IMR-90 (cell line): ENCODE measurements at regions not wholly inside any gene's neighbourhood (a gene's known extent, or its start where the extent isn't known, plus 50 kb on each side); places are given as distances from the start of the nearest gene placed in this dataset.

Experiments used
- ATAC-seq: fragments of 200-7000 bp; cut with Tn5 transposase; 2 replicates; pipeline ENCODE4 v1.9.1; 2020; ENCODE audit warnings: low read depth, mild to moderate bottlenecking, moderate library complexity
- BruUV-seq: library from RNA; stranded (reverse); fragments of 400-500 nt; replicated peaks from 2 replicates; lab custom pipeline; 2021; lab: Mats Ljungman, UMichigan
- CTCF ChIA-PET: fragments of 300-600 bp; formaldehyde crosslinking; extraction: SDS; loops from one replicate; lab custom pipeline; 2021; ENCODE audit warnings: antibody characterized with exemption; lab: Yijun Ruan, JAX
- POLR2A ChIA-PET: fragments of 300-600 bp; sonication (Branson Sonifier 250); formaldehyde crosslinking; loops from one replicate; lab custom pipeline; 2022; ENCODE audit warnings: antibody characterized with exemption; ENCODE audit not compliant: unreplicated experiment; lab: Charles Lee
- DNase-seq: peaks from one replicate; pipeline ENCODE4 v3.0.0; 2013
- H2AFZ ChIP-seq: replicated peaks from 2 replicates; pipeline ENCODE3; 2013; ENCODE audit warnings: low read length, mild to moderate bottlenecking; ENCODE audit not compliant: poor library complexity
- H2AK5ac ChIP-seq: 2 replicates; pipeline ENCODE4 v1.6.1; 2013; ENCODE audit warnings: low read depth, low read length, inconsistent platforms
- H2AK9ac ChIP-seq: replicated peaks from 2 replicates; pipeline ENCODE3; 2013; ENCODE audit warnings: mild to moderate bottlenecking, low read depth, low read length, moderate library complexity; ENCODE audit not compliant: poor library complexity
- H2BK120ac ChIP-seq: 2 replicates; pipeline ENCODE4 v1.6.1; 2013; ENCODE audit warnings: low read depth, low read length, inconsistent platforms
- H2BK15ac ChIP-seq: 3 replicates; pipeline ENCODE4 v1.6.1; 2013; ENCODE audit warnings: low read depth, low read length, inconsistent platforms
- H2BK20ac ChIP-seq: 2 replicates; pipeline ENCODE4 v1.6.1; 2013; ENCODE audit warnings: low read depth, mild to moderate bottlenecking, inconsistent platforms, low read length, moderate library complexity
- H2BK5ac ChIP-seq: 2 replicates; pipeline ENCODE4 v1.6.1; 2013; ENCODE audit warnings: mild to moderate bottlenecking, low read depth, low read length, inconsistent platforms; ENCODE audit not compliant: poor library complexity, severe bottlenecking
- H3K14ac ChIP-seq: replicated peaks from 2 replicates; pipeline ENCODE4 v1.6.1; 2013; ENCODE audit warnings: low read depth, low read length, inconsistent platforms
- H3K18ac ChIP-seq: 2 replicates; pipeline ENCODE4 v1.6.1; 2013; ENCODE audit warnings: low read depth, low read length, control low read depth
- H3K23ac ChIP-seq: 2 replicates; pipeline ENCODE4 v1.6.1; 2013; ENCODE audit warnings: low read depth, low read length, inconsistent platforms
- H3K27ac ChIP-seq: 2 replicates; pipeline ENCODE4 v1.5.1; 2013; ENCODE audit warnings: mild to moderate bottlenecking, control low read depth, low read length; ENCODE audit not compliant: insufficient read depth
- H3K27me3 ChIP-seq: 2 replicates; pipeline ENCODE4 v1.6.1; 2013; ENCODE audit warnings: low read length; ENCODE audit not compliant: control insufficient read depth, insufficient read depth
- H3K36me3 ChIP-seq: 2 replicates; pipeline ENCODE4 v1.6.1; 2013; ENCODE audit warnings: low read length, mixed read lengths; ENCODE audit not compliant: control insufficient read depth, insufficient read depth
- H3K4ac ChIP-seq: 2 replicates; pipeline ENCODE4 v1.6.1; 2013; ENCODE audit warnings: low read depth, low read length, inconsistent platforms
- H3K4me1 ChIP-seq: 2 replicates; pipeline ENCODE4 v1.6.1; 2013; ENCODE audit warnings: low read length, mixed read lengths; ENCODE audit not compliant: control insufficient read depth, insufficient read depth
- H3K4me2 ChIP-seq: 2 replicates; pipeline ENCODE4 v1.6.1; 2013; ENCODE audit warnings: low read depth, mild to moderate bottlenecking, control low read depth, low read length, moderate library complexity
- H3K4me3 ChIP-seq: 2 replicates; pipeline ENCODE4 v1.5.1; 2013; ENCODE audit warnings: low read depth, mild to moderate bottlenecking, control low read depth, low read length, moderate library complexity; ENCODE audit not compliant: insufficient read depth
- H3K56ac ChIP-seq: 2 replicates; pipeline ENCODE4 v1.6.1; 2013; ENCODE audit warnings: low read length, inconsistent platforms; ENCODE audit not compliant: insufficient read depth; ENCODE audit errors: extremely low read depth
- H3K79me1 ChIP-seq, 2 experiments: 2 replicates each; pipeline ENCODE4 v1.6.1; 2013; ENCODE audit warnings: low read length in 2 of 2, inconsistent platforms in 1 of 2, low read depth in 1 of 2
- H3K9ac ChIP-seq: 2 replicates; pipeline ENCODE4 v1.6.1; 2013; ENCODE audit warnings: low read depth, low read length, control low read depth
- H3K9me1 ChIP-seq: 2 replicates; pipeline ENCODE4 v1.6.1; 2013; ENCODE audit warnings: low read length, inconsistent platforms; ENCODE audit not compliant: insufficient read depth
- H3K9me3 ChIP-seq: 2 replicates; pipeline ENCODE4 v1.6.1; 2013; ENCODE audit warnings: low read length; ENCODE audit not compliant: control insufficient read depth, insufficient read depth
- H4K20me1 ChIP-seq: 2 replicates; pipeline ENCODE4 v1.6.1; 2013; ENCODE audit warnings: low read length, inconsistent platforms; ENCODE audit not compliant: insufficient read depth
- H4K5ac ChIP-seq: 2 replicates; pipeline ENCODE4 v1.6.1; 2013; ENCODE audit warnings: mild to moderate bottlenecking, low read depth, low read length, control low read depth
- H4K8ac ChIP-seq, 2 experiments: 2 replicates each; pipeline ENCODE4 v1.6.1; 2013; ENCODE audit warnings: low read depth in 2 of 2, low read length in 2 of 2, control low read depth in 1 of 2, inconsistent platforms in 1 of 2
- H4K91ac ChIP-seq: 2 replicates; pipeline ENCODE4 v1.6.1; 2013; ENCODE audit warnings: low read depth, low read length, inconsistent platforms; ENCODE audit not compliant: insufficient read depth
- NFE2L2 ChIP-seq: fragments of 150-350 bp; IDR thresholded peaks from 2 replicates; pipeline ENCODE4 v1.6.1; 2016; ENCODE audit warnings: low read depth, mild to moderate bottlenecking, low read length
- WGBS, 2 experiments: methylation state at CpG; one replicate each; pipeline versions ENCODE4 v1.1.5 to v1.1.7; 2013; ENCODE audit warnings: missing lambda C conversion rate in 2 of 2; ENCODE audit not compliant: insufficient read length in 1 of 2; ENCODE audit errors: extremely low coverage in 2 of 2; 5-methylcytosine and 5-hydroxymethylcytosine counted together
- dilution Hi-C: fragments of 300-500 bp; cut with HindIII; formaldehyde crosslinking; loops from one replicate; pipeline ENCODE4 v1.14.3; 2018; ENCODE audit warnings: low sequenced_read_pairs; ENCODE audit not compliant: unreplicated experiment
- in situ Hi-C: fragments of 300-500 bp; cut with MboI; formaldehyde crosslinking; loops from 3 replicates; pipeline ENCODE4 v1.14.3; 2019; ENCODE audit warnings: low sequenced_read_pairs, inconsistent platforms, mixed read lengths
- intact Hi-C: fragments of 100-400 bp; cut with micrococcal nuclease; formaldehyde crosslinking; loops from 2 replicates; pipeline ENCODE4 v1.10.0; 2022
- TF ChIP-seq, protein P1 (sequence below): conservative IDR thresholded peaks from 2 replicates; pipeline ENCODE4 v1.5.1; 2012; ENCODE audit warnings: mild to moderate bottlenecking, low read depth, low read length, improper control_type of control experiment

DNA sequence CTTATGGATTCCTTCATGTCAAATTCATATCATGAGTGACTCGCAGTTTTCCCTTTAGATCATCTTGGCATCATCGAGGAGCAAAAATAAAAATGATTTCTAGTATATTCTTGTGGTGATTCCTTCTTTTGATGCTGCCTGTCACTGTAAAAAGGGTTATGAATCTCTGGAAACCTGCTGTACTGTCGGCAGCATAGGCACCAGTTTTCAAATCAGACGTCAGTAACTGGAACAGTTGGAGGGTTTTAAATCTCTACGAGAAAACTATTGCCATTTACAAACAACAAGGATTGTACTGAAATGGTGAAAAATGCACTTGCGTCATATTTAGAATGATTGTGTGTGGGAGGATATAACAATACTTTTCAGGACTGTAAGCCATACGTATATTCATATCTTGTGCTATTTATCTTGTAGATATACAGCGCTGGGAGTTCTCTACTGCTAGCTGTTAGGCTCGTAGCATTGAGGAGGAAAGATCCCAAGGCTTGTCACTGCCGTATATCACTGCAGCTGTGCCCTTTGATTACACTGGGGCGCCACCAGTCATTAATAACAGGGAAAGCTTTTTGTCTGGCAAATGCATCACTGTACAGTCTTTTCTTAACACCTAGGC is 320.7 kb downstream of the MTX2 start:
- CTCF ChIA-PET, result no interaction called here
- ATAC-seq (no peak), DNase-seq (peak; percentile 35)
- dilution Hi-C loops (no loop called here), in situ Hi-C loops (no loop called here), intact Hi-C loops (no loop called here)
- POLR2A ChIA-PET, result no interaction called here
- Histone ChIP-seq H2AK5ac (no peak overlapping the region), H3K4me3 (no peak overlapping the region), H2BK5ac (no peak overlapping the region), H3K36me3 (no peaks in the 10 kb centered on the region), H2BK120ac (no peak overlapping the region), H3K4me2 (no peak overlapping the region), H2BK15ac (no peak overlapping the region), H3K4ac (no peak overlapping the region), H3K4me1 (no peaks in the 10 kb centered on the region), H3K23ac (no peak overlapping the region), H3K79me1 (no peaks in the 10 kb centered on the region), H3K18ac (no peak overlapping the region), H3K9me1 (no peaks in the 10 kb centered on the region), H4K8ac (no peak overlapping the region), H2BK20ac (no peak overlapping the region), H2AFZ (no peak overlapping the region), H4K20me1 (no peaks in the 10 kb centered on the region), H4K5ac (no peak overlapping the region), H2AK9ac (no peak overlapping the region), H3K27ac (no peak overlapping the region), H4K91ac (no peak overlapping the region), H3K27me3 (no peaks in the 10 kb centered on the region; the same call in 1 of the 2 replicates), H3K56ac (no peak overlapping the region), H3K9me3 (no peaks in the 10 kb centered on the region), H3K9ac (no peak overlapping the region), H3K14ac (no peak overlapping the region)
- TF ChIP-seq NFE2L2, result no peak
- TF ChIP-seq, protein P1, sequence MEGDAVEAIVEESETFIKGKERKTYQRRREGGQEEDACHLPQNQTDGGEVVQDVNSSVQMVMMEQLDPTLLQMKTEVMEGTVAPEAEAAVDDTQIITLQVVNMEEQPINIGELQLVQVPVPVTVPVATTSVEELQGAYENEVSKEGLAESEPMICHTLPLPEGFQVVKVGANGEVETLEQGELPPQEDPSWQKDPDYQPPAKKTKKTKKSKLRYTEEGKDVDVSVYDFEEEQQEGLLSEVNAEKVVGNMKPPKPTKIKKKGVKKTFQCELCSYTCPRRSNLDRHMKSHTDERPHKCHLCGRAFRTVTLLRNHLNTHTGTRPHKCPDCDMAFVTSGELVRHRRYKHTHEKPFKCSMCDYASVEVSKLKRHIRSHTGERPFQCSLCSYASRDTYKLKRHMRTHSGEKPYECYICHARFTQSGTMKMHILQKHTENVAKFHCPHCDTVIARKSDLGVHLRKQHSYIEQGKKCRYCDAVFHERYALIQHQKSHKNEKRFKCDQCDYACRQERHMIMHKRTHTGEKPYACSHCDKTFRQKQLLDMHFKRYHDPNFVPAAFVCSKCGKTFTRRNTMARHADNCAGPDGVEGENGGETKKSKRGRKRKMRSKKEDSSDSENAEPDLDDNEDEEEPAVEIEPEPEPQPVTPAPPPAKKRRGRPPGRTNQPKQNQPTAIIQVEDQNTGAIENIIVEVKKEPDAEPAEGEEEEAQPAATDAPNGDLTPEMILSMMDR, result no peak
- BruUV-seq, result no TSS peak
- WGBS, 2 experiments, result no CpG with 5 or more reads among the region's 11 CpGs
